HG03139 (cell line): ENCODE measurements at regions not wholly inside any gene's neighbourhood (a gene's known extent, or its start where the extent isn't known, plus 50 kb on each side); places are given as distances from the start of the nearest gene placed in this dataset.
A peak's percentile ranks its signal among the peaks of the same experiment; 100 is the strongest.

Experiments used
- ATAC-seq: cut with Tn5 transposase; IDR thresholded peaks from one replicate; pipeline ENCODE4 v1.9.1; 2021; ENCODE audit not compliant: unreplicated experiment

DNA sequence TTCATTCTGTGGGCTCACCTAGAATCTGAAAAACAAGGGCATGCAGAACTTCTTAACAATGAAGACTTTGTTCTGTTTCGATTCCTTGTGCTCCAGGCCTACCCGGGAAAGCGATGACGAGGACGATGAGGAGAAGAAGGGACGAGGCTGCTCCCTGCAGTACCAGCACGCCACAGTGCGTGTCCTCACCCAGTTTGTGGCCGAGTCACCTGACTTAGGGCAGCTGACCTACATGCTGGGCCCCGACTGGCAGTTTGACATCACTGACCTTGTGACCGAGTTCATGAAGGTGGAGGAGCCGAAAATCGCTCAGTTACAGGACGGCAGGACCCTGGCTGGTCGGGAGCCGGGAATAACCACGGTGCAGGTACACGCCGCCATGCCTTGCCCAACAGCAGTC, 585.4 kb downstream of the AACS start:
- no peak for ATAC-seq

DNA sequence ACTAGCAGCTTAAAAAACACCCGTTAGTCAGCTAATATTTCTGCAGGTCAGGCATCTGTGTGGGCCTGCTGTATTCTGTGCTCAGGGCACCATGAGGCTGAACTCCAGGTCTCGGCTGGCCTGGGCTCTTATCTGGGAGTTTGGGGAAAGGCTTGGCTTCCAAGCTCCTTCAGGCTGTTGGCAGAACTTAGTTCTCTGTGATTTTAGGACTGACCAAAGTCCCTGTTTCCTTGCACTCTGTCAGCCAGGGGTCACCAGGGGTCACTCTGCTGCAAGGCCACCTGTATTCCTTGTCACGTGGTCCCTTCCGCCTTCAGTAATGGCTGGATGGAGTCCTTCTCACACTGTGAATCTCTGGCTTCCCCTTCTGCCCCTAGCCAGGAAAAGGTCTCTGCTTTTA, 586.4 kb downstream of the AACS start:
- ATAC-seq = no peak

DNA sequence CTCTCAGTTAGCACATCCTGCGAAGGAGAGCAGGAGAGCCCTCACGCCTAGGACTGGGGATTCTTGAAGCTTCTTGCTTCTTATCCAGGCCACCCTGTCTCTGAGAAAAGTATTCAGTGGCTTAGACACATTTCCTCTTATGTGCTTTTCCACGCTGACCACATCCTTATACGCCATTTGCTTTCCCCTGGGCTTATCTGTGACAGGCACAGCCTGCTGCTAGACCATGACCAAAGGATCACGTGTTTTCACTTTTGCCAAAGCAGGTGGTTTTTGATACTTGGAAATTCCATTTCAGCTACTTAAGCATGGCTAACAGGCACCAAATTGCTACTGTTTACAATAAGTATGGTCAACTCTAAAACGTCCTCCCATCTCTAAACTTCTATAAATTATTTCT, 587.4 kb downstream of the AACS start:
- no peak for ATAC-seq

DNA sequence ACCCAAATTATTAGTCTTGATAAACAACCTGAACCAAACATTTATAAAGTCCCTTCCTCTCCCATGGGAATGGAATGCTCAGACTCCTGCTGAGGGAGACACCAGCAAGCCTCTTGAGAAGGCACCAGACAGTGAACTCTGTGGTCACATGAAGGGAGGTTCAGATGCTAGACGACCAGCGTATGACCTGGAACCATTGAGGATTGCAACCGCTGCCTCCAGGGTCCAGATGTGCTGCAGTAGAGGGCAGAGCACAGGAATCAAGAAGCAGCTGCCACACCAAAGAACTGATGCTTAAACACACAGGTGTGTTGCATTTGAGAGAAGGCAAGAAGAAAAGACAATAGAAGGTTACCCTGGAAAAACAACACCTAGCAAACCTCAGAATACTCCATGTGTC, 592.4 kb downstream of the AACS start:
- ATAC-seq = no peak

- no peak for ATAC-seq
These were observed 609.5 kb downstream of the AACS start for GRCh38 chr12:125674554-125675338.

- no peak for ATAC-seq
These were observed 611.1 kb downstream of the AACS start for GRCh38 chr12:125676366-125676765.

DNA sequence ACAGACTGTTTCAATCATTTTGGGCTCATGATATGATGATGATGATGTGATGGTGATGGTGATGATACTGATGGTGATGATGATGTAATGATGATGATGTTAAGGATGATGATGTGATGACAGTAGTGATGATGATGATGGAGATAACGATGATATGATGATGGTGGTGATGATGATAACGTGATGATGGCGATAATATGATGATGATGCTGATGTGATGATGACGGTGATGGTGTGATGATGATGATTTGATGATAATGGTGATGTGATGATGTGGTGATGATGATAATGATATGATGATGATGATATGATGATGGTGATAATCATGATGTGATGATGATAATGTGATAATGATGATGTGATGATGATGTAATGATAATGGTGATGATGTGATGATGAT, 612.6 kb downstream of the AACS start:
- ATAC-seq = no peak

DNA sequence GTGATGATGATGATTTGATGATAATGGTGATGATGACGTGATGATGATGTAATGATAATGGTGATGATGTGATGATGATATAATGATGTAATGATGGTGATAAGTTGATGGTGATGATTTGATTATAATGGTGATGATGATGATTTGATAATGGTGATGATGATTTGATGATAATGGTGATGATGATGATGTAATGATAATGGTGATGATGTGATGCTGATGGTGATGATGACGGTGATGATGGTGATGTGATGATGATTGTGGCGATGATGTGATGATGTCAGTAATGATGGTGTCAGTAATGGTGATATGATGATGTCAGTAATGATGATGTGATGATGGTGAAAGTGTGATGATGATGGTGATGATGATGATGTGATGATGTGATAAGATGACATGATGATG, 613.4 kb downstream of the AACS start:
- no peak for ATAC-seq

DNA sequence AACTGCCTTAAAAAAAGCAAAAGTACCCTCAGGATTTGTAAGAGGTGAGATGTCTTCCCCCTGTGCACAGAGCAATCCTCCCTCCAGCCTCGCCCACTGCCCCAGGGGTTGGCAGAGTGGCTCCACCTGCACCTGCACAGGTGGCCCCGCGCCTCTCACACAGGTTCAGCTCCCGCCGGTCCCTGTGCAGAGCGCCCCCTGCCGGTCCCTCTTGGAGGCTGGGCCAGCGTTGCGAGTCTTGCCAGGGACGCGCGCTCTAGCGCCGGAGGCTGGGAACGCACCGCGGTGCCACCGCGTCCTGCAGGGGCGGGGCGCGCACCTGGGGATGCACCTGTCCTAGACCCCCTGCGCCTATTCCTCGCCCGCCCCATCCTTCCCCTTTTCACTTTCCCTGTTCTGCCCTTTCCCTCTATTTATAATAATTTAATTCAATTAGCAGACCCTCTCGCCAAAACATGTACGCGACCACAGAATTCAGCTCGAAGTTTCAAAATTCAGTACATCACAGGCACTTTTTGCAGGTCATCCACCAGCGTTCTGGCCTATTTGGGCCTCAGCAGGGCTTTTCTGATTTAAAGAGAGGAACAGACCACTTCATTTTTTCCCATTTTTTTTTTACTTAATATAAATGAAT, 618.6 kb downstream of the AACS start:
- peak; percentile 72 for ATAC-seq

- ATAC-seq = no peak
These were observed 619.9 kb downstream of the AACS start for GRCh38 chr12:125684968-125685790.

- no peak for ATAC-seq
These were observed 620.7 kb downstream of the AACS start for GRCh38 chr12:125685915-125686314.

- ATAC-seq = no peak
These were observed 622.2 kb downstream of the AACS start for GRCh38 chr12:125687403-125687802.

- no peak for ATAC-seq
These were observed 622.6 kb downstream of the AACS start for GRCh38 chr12:125687820-125688219.

GRCh38 chr12:125688223-125688622, 623.0 kb downstream of the AACS start:
- no peak for ATAC-seq

GRCh38 chr12:125688881-125689280, 623.6 kb downstream of the AACS start:
- no peak for ATAC-seq

DNA sequence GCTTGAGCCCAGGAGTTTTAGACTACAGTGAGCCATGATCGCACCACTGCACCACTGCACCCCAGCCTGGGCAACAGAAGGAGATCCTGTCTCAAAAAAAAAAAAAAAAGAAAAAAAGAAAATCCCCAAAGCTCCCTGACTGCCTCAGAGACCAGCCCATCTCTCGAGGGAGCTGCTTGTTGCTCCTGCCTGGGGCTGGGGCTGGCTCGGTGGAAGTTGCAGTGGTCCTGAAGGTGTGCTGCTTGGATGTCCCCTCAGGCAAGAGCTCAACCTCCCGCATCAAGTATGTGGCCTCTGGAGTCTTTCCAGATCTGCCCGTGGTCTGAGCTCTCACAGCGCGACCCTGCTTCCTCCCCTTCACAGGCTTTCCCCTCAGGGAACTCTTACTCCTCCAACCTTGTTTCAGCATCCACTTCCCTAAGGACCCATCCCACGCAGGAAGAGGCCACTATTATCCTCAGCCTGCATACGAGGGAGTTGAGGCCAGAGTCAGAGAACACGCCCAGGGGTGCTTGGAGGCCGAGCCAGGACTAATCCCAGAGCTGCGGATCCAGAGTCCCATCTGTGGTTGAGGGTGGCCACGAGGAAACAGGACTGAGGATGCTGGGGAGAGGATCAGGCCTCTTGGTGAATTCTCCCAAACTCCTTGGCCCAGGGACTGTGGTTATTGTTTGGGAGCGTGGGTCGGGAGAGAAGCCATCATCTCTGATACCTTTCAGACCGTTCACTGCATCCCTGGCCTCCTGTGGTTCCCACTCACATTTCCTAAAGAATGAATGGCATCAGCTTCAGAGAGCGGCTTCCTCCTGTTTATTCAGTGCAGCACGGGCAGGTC, 624.6 kb downstream of the AACS start:
- no peak for ATAC-seq

DNA sequence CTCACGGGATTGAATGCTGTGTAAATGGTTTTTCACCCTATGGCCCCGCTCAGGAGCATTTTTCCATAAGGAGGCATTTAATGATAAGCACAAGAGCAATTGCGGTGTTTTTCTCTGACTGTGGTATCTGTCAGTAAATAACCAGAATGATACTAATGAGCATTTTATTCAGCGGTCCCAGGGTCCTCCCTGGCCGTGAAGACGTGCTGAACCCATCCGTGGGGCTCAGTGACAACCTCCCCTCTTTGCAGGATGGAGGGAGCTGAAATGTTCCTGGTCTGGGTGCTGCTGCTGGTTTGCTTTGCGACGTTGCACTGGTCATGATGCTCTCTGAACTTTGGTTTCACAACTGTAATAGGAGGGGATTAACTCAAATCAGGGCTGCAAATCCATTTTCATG, 625.6 kb downstream of the AACS start:
- ATAC-seq = no peak

DNA sequence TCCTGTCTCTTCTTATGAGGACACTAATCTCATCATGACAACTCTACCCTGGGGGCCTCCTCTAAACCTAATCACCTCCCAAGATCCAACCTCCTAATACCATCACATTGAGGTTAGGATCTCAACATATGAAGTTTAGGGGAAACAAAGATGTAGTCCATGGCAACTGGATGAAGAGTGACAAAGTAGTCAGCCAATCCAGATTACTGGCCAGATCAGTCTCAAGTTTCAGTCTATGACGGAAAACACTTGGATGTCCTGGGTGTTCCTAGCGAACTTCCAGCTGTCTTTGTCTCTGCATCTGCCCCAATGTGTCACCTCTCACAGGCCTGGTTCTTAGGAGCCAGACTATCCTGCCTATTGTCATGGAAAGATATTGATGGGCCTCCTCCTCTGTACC, 630.8 kb downstream of the AACS start:
- ATAC-seq = no peak

DNA sequence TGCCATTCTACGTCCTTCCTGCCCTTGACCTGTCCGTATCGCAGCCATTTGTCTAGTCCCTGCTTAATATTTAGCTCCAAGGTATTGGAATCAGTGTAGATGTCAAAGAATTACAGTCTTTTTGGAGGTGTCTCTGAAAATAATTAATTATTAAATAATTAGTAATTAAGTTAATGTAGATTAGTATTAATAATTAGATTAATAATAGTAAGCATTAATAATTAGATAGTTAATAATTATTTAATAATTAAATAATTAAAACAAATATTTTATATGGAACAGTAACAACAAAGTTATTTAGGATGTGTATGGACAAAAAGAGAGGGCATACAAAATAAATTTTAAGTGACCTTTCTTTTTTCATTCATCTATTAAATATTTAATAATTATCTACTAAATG, 639.6 kb downstream of the AACS start:
- no peak for ATAC-seq

GRCh38 chr12:125720961-125721360, 655.7 kb downstream of the AACS start:
- ATAC-seq = no peak

DNA sequence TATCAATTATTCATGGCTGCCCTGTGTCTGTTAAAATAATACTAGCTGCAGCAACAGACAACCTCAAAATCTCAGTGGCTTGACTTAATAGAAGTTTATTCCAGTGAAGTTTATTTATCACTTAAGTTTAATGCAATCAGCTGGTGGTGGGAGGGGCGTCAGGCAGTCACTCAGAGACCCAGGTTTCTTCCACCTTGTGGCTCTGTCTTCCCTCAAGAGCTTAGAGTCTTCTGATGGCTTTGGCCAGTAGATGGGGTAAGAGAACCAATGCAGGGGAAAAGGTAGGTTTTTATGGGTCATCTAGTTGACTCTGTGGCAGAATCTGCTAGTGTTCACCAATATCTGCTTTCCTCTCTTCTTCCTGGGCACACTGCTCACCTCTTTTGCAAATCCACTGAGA, 668.9 kb downstream of the AACS start:
- no peak for ATAC-seq
